K562 (cell line): ENCODE measurements at regions not wholly inside any gene's neighbourhood (a gene's known extent, or its start where the extent isn't known, plus 50 kb on each side); places are given as distances from the start of the nearest gene placed in this dataset.

Experiments used
- ATAC-seq: fragments of 200-7000 bp; cut with Tn5 transposase; 3 replicates; pipeline ENCODE4 v1.9.1; 2020; ENCODE audit warnings: moderate library complexity
- BruUV-seq: library from RNA; stranded (reverse); fragments of 400-500 nt; replicated peaks from 2 replicates; lab custom pipeline; 2021; lab: Mats Ljungman, UMichigan
- CTCF ChIA-PET: fragments of 300-600 bp; formaldehyde crosslinking; extraction: SDS; loops from one replicate; lab custom pipeline; 2021; ENCODE audit warnings: low intra/inter-chr PET ratio; lab: Yijun Ruan, JAX
- POLR2A ChIA-PET: fragments of 300-600, 350-650 bp; sonication (Branson Sonifier 250); formaldehyde crosslinking; extraction: SDS; loops from one replicate; lab custom pipeline; 2021; ENCODE audit warnings: antibody characterized with exemption, inconsistent platforms; lab: Yijun Ruan, JAX
- DNase-seq, 4 experiments: peaks; one replicate each; pipeline versions ENCODE4 v3.0.0 to v3.0.0-alpha.2; 2011 to 2018; ENCODE audit warnings: low spot score in 3 of 4, mixed read lengths in 3 of 4; ENCODE audit errors: extremely low read depth in 1 of 4
- FAIRE-seq: peaks from 2 replicates; lab custom pipeline; 2011; peaks lifted over from hg19 to GRCh38; lab: Jason Lieb, UNC
- H2AFZ ChIP-seq: 2 replicates; pipeline ENCODE4 v1.6.0; 2011; ENCODE audit warnings: low read depth, low read length, control low read depth, inconsistent platforms
- H3K27ac ChIP-seq: fragments of 200-600 bp; 3 replicates; pipeline ENCODE4 v1.8.0; 2011; ENCODE audit warnings: low read depth, mild to moderate bottlenecking, control low read depth, inconsistent platforms, low read length, moderate library complexity, mixed read lengths; ENCODE audit errors: extremely low read depth
- H3K27me3 ChIP-seq, 2 experiments: fragments of 300-600 bp in 1 of 2; 2 replicates in 1 of 2; 3 replicates in 1 of 2; pipeline versions ENCODE4 v1.6.0 to v1.8.0; 2011; ENCODE audit warnings: inconsistent platforms in 2 of 2, low read length in 2 of 2, mild to moderate bottlenecking in 1 of 2, mixed read lengths in 1 of 2, moderate library complexity in 1 of 2; ENCODE audit not compliant: control insufficient read depth in 2 of 2, insufficient read depth in 2 of 2
- H3K36me3 ChIP-seq: fragments of 300-600 bp; 3 replicates; pipeline ENCODE4 v1.8.0; 2011; ENCODE audit warnings: mild to moderate bottlenecking, low read length, inconsistent platforms; ENCODE audit not compliant: control insufficient read depth, insufficient read depth
- H3K4me1 ChIP-seq, 2 experiments: fragments of 200-600 bp in 1 of 2; replicated peaks in 1 of 2; 2 replicates in 1 of 2; 3 replicates in 1 of 2; pipeline versions ENCODE4 v1.5.1 to v1.8.0; 2011; ENCODE audit warnings: inconsistent platforms in 2 of 2, low read length in 2 of 2, mild to moderate bottlenecking in 1 of 2, mixed read lengths in 1 of 2, moderate library complexity in 1 of 2; ENCODE audit not compliant: control insufficient read depth in 2 of 2, insufficient read depth in 2 of 2
- H3K4me2 ChIP-seq: 2 replicates; pipeline ENCODE4 v1.6.1; 2011; ENCODE audit warnings: low read length, control low read depth, inconsistent platforms, mixed read lengths; ENCODE audit not compliant: insufficient read depth
- H3K4me3 ChIP-seq: fragments of 200-600 bp; sonication (generic), shearing (Covaris generic); 2 replicates; pipeline ENCODE4 v1.5.1; 2016; ENCODE audit warnings: control low read depth, inconsistent platforms
- H3K79me2 ChIP-seq: fragments of 200-600 bp; 3 replicates; pipeline ENCODE4 v1.8.0; 2011; ENCODE audit warnings: low read length, inconsistent platforms; ENCODE audit not compliant: control insufficient read depth, insufficient read depth
- H3K9ac ChIP-seq, 2 experiments: 2 replicates each; pipeline versions ENCODE4 v1.6.0 to v1.6.1; 2011; ENCODE audit warnings: low read depth in 2 of 2, low read length in 2 of 2, control low read depth in 1 of 2, inconsistent platforms in 1 of 2, mild to moderate bottlenecking in 1 of 2, mixed read lengths in 1 of 2; ENCODE audit not compliant: insufficient read depth in 1 of 2
- H3K9me1 ChIP-seq: one replicate; pipeline ENCODE4 v1.6.0; 2011; ENCODE audit warnings: inconsistent platforms, mild to moderate bottlenecking, low read length, moderate library complexity; ENCODE audit not compliant: control insufficient read depth, insufficient read depth
- H3K9me3 ChIP-seq: replicated peaks from 2 replicates; pipeline ENCODE4 v1.5.1; 2011; ENCODE audit warnings: low read depth, low read length, inconsistent platforms; ENCODE audit not compliant: control insufficient read depth, insufficient read depth
- H4K20me1 ChIP-seq: replicated peaks from 2 replicates; pipeline ENCODE4 v1.6.1; 2011; ENCODE audit warnings: low read length, inconsistent platforms, mixed read lengths; ENCODE audit not compliant: control insufficient read depth, insufficient read depth
- BRD4 ChIP-seq: fragments of 200-600 bp; sonication (generic); IDR thresholded peaks from 2 replicates; pipeline ENCODE4 v1.6.1; 2017; ENCODE audit warnings: inconsistent platforms
- CCNT2 ChIP-seq: IDR thresholded peaks from 2 replicates; pipeline ENCODE4 v1.6.1; 2011; ENCODE audit warnings: borderline replicate concordance, low read depth, mild to moderate bottlenecking, moderate library complexity, mixed read lengths, low read length; ENCODE audit not compliant: insufficient read length; ENCODE audit errors: extremely low read depth
- CTCF ChIP-seq, 3 experiments: IDR thresholded peaks in 2 of 3; conservative IDR thresholded peaks in 1 of 3; 2 replicates each; pipeline ENCODE4 v1.5.1; 2011 to 2012; ENCODE audit warnings: low read length in 3 of 3, mild to moderate bottlenecking in 3 of 3, control low read depth in 2 of 3, improper control_type of control experiment in 1 of 3, inconsistent platforms in 1 of 3, low read depth in 1 of 3, mixed read lengths in 1 of 3, moderate library complexity in 1 of 3; ENCODE audit not compliant: insufficient read depth in 2 of 3
- MTA2 ChIP-seq: fragments of 450-650 bp; IDR thresholded peaks from 2 replicates; pipeline ENCODE4 v1.6.1; 2016; ENCODE audit warnings: low read depth
- NR4A1 ChIP-seq, 2 experiments: fragments of 250-450 bp in 1 of 2; fragments of 450-650 bp in 1 of 2; sonication (Bioruptor Pico) in 1 of 2; IDR thresholded peaks; 2 replicates each; pipeline versions ENCODE4 v1.4.0 to v1.6.1; 2016 to 2020; ENCODE audit warnings: mild to moderate bottlenecking in 2 of 2, missing compliant biosample characterization in 1 of 2, missing genetic modification characterization in 1 of 2, moderate library complexity in 1 of 2
- XRCC5 ChIP-seq: fragments of 200-400 bp; formaldehyde crosslinking; IDR thresholded peaks from 2 replicates; pipeline ENCODE4 v1.6.1; 2017; ENCODE audit warnings: low read depth, mild to moderate bottlenecking, low read length
- WGBS: fragments of 100-300 bp; shearing (Covaris generic); methylation state at CpG from one replicate; pipeline ENCODE4 v1.1.6; 2016; ENCODE audit warnings: low coverage, mixed read lengths; ENCODE audit not compliant: insufficient coverage; ENCODE audit errors: missing lambda C conversion rate; 5-methylcytosine and 5-hydroxymethylcytosine counted together
- in situ Hi-C: fragments of 300-500 bp; cut with MboI; formaldehyde crosslinking; loops from 4 replicates; pipeline ENCODE4 v1.15.0; 2018; ENCODE audit warnings: inconsistent platforms, mixed read lengths
- intact Hi-C: fragments of 100-400 bp; cut with micrococcal nuclease; formaldehyde crosslinking; loops from 2 replicates; pipeline ENCODE4 v1.14.2; 2022
- TF ChIP-seq, protein P1 (sequence below): fragments of 450-650 bp; IDR thresholded peaks from 2 replicates; pipeline ENCODE4 v1.6.1; 2017; ENCODE audit warnings: antibody characterized with exemption, mild to moderate bottlenecking

DNA sequence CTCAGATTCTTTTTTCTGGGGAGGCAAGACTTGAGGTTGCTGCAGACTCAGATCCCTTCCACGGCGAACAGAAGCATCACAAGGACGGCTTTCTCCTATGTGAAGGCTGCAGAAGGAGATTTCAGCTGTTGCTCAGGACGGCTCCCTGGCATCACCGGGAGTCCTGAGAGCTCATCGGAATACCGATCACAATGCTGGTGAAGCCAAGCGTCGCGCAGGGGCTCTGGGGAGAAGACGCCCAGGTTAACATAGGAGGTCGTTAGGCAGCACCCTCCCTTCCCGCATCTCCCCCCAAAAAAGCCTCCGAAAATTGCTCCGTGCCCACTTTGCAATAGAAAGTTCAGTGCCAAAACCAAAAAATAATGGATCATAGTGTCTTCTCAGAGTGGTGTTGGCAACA is 127.2 kb upstream of the TMEM132D start:
- ChIA-PET POLR2A (no interaction called here), CTCF (interaction anchor here (0.6 kb wide), 1 partner anchor 739 kb away, joined by 3 read pairs; no protein-coding TSS in a partner anchor)
- WGBS: 5% methylated on average over 13 of the region's 15 CpGs
- no peak for DNase-seq
- no peak for ATAC-seq
- in situ Hi-C loops: loop anchor here (25.0 kb wide), 1 partner anchor 706 kb away; no protein-coding TSS in a partner anchor
- Histone ChIP-seq H3K36me3 (no peaks in the 10 kb centered on the region), H3K4me1 (no peaks in the 10 kb centered on the region), H3K79me2 (no peaks in the 10 kb centered on the region), H2AFZ (no peak overlapping the region), H3K4me2 (no peak overlapping the region), H4K20me1 (no peaks in the 10 kb centered on the region), H3K27ac (no peak overlapping the region), H3K9me1 (no peaks in the 10 kb centered on the region), H3K9ac (no peak overlapping the region), H3K4me3 (no peak overlapping the region), H3K27me3 (peaks cover 0 to 20% of the 10 kb centered on the region in 2 experiments; a peak in 4 of 5 replicates), H3K9me3 (no peaks in the 10 kb centered on the region)
- no peak for FAIRE-seq
- TF ChIP-seq CCNT2 (no peak), NR4A1 (CRISPR knock-in tag; IDR thresholded peaks at IDR 0.05) (no peak), NR4A1 (tag; IDR thresholded peaks at IDR 0.05) (no peak)
- no TSS peak for BruUV-seq
- intact Hi-C loops: loop anchor here (5.0 kb wide), 1 partner anchor 301 kb away; no protein-coding TSS in a partner anchor

- WGBS: under 1% methylated on average over 12 of the region's 12 CpGs
- CTCF ChIA-PET: no interaction called here
- FAIRE-seq (peak; percentile 96), ATAC-seq (peak; percentile 92), DNase-seq (peak; percentile 71 to 91 (median 80))
- in situ Hi-C loops: loop anchor here (25.0 kb wide), 1 partner anchor 706 kb away; no protein-coding TSS in a partner anchor
- Histone ChIP-seq H3K27me3 (peaks cover 0 to 22% of the 10 kb centered on the region in 2 experiments; a peak in 4 of 5 replicates), H3K36me3 (no peaks in the 10 kb centered on the region), H2AFZ (no peak overlapping the region), H3K4me1 (no peaks in the 10 kb centered on the region), H3K79me2 (no peaks in the 10 kb centered on the region), H3K4me3 (no peak overlapping the region), H3K9ac (no peak overlapping the region), H3K9me3 (no peaks in the 10 kb centered on the region), H3K27ac (no peak overlapping the region), H3K9me1 (no peaks in the 10 kb centered on the region), H4K20me1 (no peaks in the 10 kb centered on the region), H3K4me2 (no peak overlapping the region)
- intact Hi-C loops: loop anchor here (5.0 kb wide), 1 partner anchor 301 kb away; no protein-coding TSS in a partner anchor
- BruUV-seq: no TSS peak
- POLR2A ChIA-PET: interaction anchor here (1.7 kb wide), 1 partner anchor 7 kb away, joined by 4 read pairs; no protein-coding TSS in a partner anchor
- TF ChIP-seq, protein P1, sequence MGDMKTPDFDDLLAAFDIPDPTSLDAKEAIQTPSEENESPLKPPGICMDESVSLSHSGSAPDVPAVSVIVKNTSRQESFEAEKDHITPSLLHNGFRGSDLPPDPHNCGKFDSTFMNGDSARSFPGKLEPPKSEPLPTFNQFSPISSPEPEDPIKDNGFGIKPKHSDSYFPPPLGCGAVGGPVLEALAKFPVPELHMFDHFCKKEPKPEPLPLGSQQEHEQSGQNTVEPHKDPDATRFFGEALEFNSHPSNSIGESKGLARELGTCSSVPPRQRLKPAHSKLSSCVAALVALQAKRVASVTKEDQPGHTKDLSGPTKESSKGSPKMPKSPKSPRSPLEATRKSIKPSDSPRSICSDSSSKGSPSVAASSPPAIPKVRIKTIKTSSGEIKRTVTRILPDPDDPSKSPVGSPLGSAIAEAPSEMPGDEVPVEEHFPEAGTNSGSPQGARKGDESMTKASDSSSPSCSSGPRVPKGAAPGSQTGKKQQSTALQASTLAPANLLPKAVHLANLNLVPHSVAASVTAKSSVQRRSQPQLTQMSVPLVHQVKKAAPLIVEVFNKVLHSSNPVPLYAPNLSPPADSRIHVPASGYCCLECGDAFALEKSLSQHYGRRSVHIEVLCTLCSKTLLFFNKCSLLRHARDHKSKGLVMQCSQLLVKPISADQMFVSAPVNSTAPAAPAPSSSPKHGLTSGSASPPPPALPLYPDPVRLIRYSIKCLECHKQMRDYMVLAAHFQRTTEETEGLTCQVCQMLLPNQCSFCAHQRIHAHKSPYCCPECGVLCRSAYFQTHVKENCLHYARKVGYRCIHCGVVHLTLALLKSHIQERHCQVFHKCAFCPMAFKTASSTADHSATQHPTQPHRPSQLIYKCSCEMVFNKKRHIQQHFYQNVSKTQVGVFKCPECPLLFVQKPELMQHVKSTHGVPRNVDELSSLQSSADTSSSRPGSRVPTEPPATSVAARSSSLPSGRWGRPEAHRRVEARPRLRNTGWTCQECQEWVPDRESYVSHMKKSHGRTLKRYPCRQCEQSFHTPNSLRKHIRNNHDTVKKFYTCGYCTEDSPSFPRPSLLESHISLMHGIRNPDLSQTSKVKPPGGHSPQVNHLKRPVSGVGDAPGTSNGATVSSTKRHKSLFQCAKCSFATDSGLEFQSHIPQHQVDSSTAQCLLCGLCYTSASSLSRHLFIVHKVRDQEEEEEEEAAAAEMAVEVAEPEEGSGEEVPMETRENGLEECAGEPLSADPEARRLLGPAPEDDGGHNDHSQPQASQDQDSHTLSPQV: 0 out of 2 replicates have a peak, but pooled peaks have one; percentile 30
- TF ChIP-seq BRD4: no peak
- TF ChIP-seq XRCC5: peak; percentile 74; the same call in 1 of the 2 replicates
- peak; percentile 98 to 100 (median 100) for TF ChIP-seq CTCF (IDR thresholded peaks at IDR 0.05 in 2 of 3, conservative IDR thresholded peaks at IDR 0.05 in 1 of 3; ENCODE audit: insufficient read depth in 2 of 3, low read depth in 1 of 3, low read length in 3 of 3)
- no peak for TF ChIP-seq MTA2
Measured at GRCh38 chr12:130031571-130032189, 127.9 kb upstream of the TMEM132D start.
